Stimulated activated naive CD8-positive, alpha-beta T cell treated with anti-CD3 and anti-CD28 coated beads, Interleukin-15, Interleukin-2, amounts not matched to agents 100 ng/mL and 50 ng/mL, for 24 hours (primary cell): ENCODE measurements at regions not wholly inside any gene's neighbourhood (a gene's known extent, or its start where the extent isn't known, plus 50 kb on each side); places are given as distances from the start of the nearest gene placed in this dataset.
"Not testable (repeated sequence)": the region's sequence is repeated elsewhere in the genome, so short reads cannot be mapped to it uniquely, and the experiment has no call there.

ENCODE experiments used
- H3K27ac Mint-ChIP-seq: one replicate; pipeline ENCODE4 v1.8.0; 2021; ENCODE audit warnings: mild to moderate bottlenecking, mixed read lengths
- H3K27me3 Mint-ChIP-seq: one replicate; pipeline ENCODE4 v1.8.0; 2021; ENCODE audit warnings: mixed read lengths
- H3K36me3 Mint-ChIP-seq: one replicate; pipeline ENCODE4 v1.8.0; 2021; ENCODE audit warnings: low read depth, mixed read lengths
- H3K4me1 Mint-ChIP-seq: one replicate; pipeline ENCODE4 v1.8.0; 2021; ENCODE audit warnings: low read depth, mixed read lengths
- H3K4me3 Mint-ChIP-seq: one replicate; pipeline ENCODE4 v1.8.0; 2021; ENCODE audit warnings: mild to moderate bottlenecking, mixed read lengths
- H3K9me3 Mint-ChIP-seq: one replicate; pipeline ENCODE4 v1.8.0; 2021; ENCODE audit warnings: mixed read lengths

GRCh38 chr6:100226811-100227210, 232.8 kb upstream of the MCHR2 start:
- Mint-ChIP-seq H3K36me3 (no peaks in the 10 kb centered on the region), H3K4me3 (no peak overlapping the region), H3K27ac (no peak overlapping the region), H3K4me1 (peaks cover 15% of the 10 kb centered on the region), H3K9me3 (no peaks in the 10 kb centered on the region), H3K27me3 (peaks cover 38% of the 10 kb centered on the region)

- Mint-ChIP-seq H3K4me1 (peaks cover 12% of the 10 kb centered on the region), H3K27me3 (peaks cover 20% of the 10 kb centered on the region)
- not testable (repeated sequence) for H3K36me3 Mint-ChIP-seq, H3K9me3 Mint-ChIP-seq, H3K27ac Mint-ChIP-seq, H3K4me3 Mint-ChIP-seq
Observed at GRCh38 chr6:100223952-100224351, 229.9 kb upstream of the MCHR2 start.

GRCh38 chr6:100220543-100220942, 226.5 kb upstream of the MCHR2 start:
- no peaks in the 10 kb centered on the region for H3K4me1 Mint-ChIP-seq
- no peaks in the 10 kb centered on the region for H3K36me3 Mint-ChIP-seq
- H3K9me3 Mint-ChIP-seq = no peaks in the 10 kb centered on the region
- H3K27ac Mint-ChIP-seq = no peak overlapping the region
- no peak overlapping the region for H3K4me3 Mint-ChIP-seq
- peaks cover 7% of the 10 kb centered on the region for H3K27me3 Mint-ChIP-seq

GRCh38 chr6:100217225-100218012, 223.4 kb upstream of the MCHR2 start:
- H3K4me3 Mint-ChIP-seq = no peak overlapping the region
- peaks cover 3% of the 10 kb centered on the region for H3K9me3 Mint-ChIP-seq
- no peaks in the 10 kb centered on the region for H3K36me3 Mint-ChIP-seq
- H3K27ac Mint-ChIP-seq = no peak overlapping the region
- no peaks in the 10 kb centered on the region for H3K4me1 Mint-ChIP-seq
- H3K27me3 Mint-ChIP-seq = peaks cover 7% of the 10 kb centered on the region

- H3K4me3 Mint-ChIP-seq = no peak overlapping the region
- no peaks in the 10 kb centered on the region for H3K4me1 Mint-ChIP-seq
- no peaks in the 10 kb centered on the region for H3K36me3 Mint-ChIP-seq
- H3K27me3 Mint-ChIP-seq = peaks cover 7% of the 10 kb centered on the region
- H3K9me3 Mint-ChIP-seq = peaks cover 3% of the 10 kb centered on the region
- no peak overlapping the region for H3K27ac Mint-ChIP-seq
Observed at GRCh38 chr6:100216760-100217159, 222.7 kb upstream of the MCHR2 start.

GRCh38 chr6:100212131-100212530, 218.1 kb upstream of the MCHR2 start:
- Mint-ChIP-seq H3K9me3 (peaks cover 3% of the 10 kb centered on the region), H3K4me3 (no peak overlapping the region), H3K4me1 (no peaks in the 10 kb centered on the region), H3K27ac (no peak overlapping the region), H3K36me3 (no peaks in the 10 kb centered on the region), H3K27me3 (no peaks in the 10 kb centered on the region)

- H3K9me3 Mint-ChIP-seq = peaks cover 3% of the 10 kb centered on the region
- H3K27me3 Mint-ChIP-seq = no peaks in the 10 kb centered on the region
- H3K4me1 Mint-ChIP-seq = no peaks in the 10 kb centered on the region
- H3K27ac Mint-ChIP-seq = no peak overlapping the region
- no peak overlapping the region for H3K4me3 Mint-ChIP-seq
- no peaks in the 10 kb centered on the region for H3K36me3 Mint-ChIP-seq
Observed at GRCh38 chr6:100210137-100211117, 216.4 kb upstream of the MCHR2 start.

GRCh38 chr6:100209323-100210136, 215.5 kb upstream of the MCHR2 start:
- no peaks in the 10 kb centered on the region for H3K36me3 Mint-ChIP-seq
- no peaks in the 10 kb centered on the region for H3K4me1 Mint-ChIP-seq
- peaks cover 3% of the 10 kb centered on the region for H3K9me3 Mint-ChIP-seq
- no peak overlapping the region for H3K27ac Mint-ChIP-seq
- H3K4me3 Mint-ChIP-seq = no peak overlapping the region
- no peaks in the 10 kb centered on the region for H3K27me3 Mint-ChIP-seq

GRCh38 chr6:100203400-100203799, 209.4 kb upstream of the MCHR2 start:
- H3K9me3 Mint-ChIP-seq = no peaks in the 10 kb centered on the region
- H3K27ac Mint-ChIP-seq = no peak overlapping the region
- H3K27me3 Mint-ChIP-seq = no peaks in the 10 kb centered on the region
- no peaks in the 10 kb centered on the region for H3K36me3 Mint-ChIP-seq
- no peak overlapping the region for H3K4me3 Mint-ChIP-seq
- no peaks in the 10 kb centered on the region for H3K4me1 Mint-ChIP-seq

GRCh38 chr6:100202417-100203194, 208.6 kb upstream of the MCHR2 start:
- Mint-ChIP-seq H3K27me3 (no peaks in the 10 kb centered on the region), H3K4me1 (no peaks in the 10 kb centered on the region), H3K27ac (no peak overlapping the region), H3K36me3 (no peaks in the 10 kb centered on the region), H3K9me3 (no peaks in the 10 kb centered on the region), H3K4me3 (no peak overlapping the region)

GRCh38 chr6:100196214-100196982, 202.4 kb upstream of the MCHR2 start:
- H3K4me3 Mint-ChIP-seq, H3K4me1 Mint-ChIP-seq, H3K36me3 Mint-ChIP-seq, H3K27ac Mint-ChIP-seq, H3K9me3 Mint-ChIP-seq, H3K27me3 Mint-ChIP-seq: not testable (repeated sequence)

- H3K9me3 Mint-ChIP-seq, H3K4me3 Mint-ChIP-seq, H3K4me1 Mint-ChIP-seq, H3K27ac Mint-ChIP-seq, H3K36me3 Mint-ChIP-seq: not testable (repeated sequence)
- peaks cover 11% of the 10 kb centered on the region for H3K27me3 Mint-ChIP-seq
Observed at GRCh38 chr6:100195244-100195643, 201.2 kb upstream of the MCHR2 start.

- H3K27me3 Mint-ChIP-seq = peaks cover 13% of the 10 kb centered on the region
- no peaks in the 10 kb centered on the region for H3K4me1 Mint-ChIP-seq
- no peak overlapping the region for H3K27ac Mint-ChIP-seq
- no peaks in the 10 kb centered on the region for H3K9me3 Mint-ChIP-seq
- no peaks in the 10 kb centered on the region for H3K36me3 Mint-ChIP-seq
- no peak overlapping the region for H3K4me3 Mint-ChIP-seq
Observed at GRCh38 chr6:100194535-100194934, 200.5 kb upstream of the MCHR2 start.
